SK-N-SH (cell line): ENCODE measurements at regions not wholly inside any gene's neighbourhood (a gene's known extent, or its start where the extent isn't known, plus 50 kb on each side); places are given as distances from the start of the nearest gene placed in this dataset.

ENCODE experiments used
- CTCF ChIP-seq: fragments of 200-600 bp; sonication (generic); IDR thresholded peaks from 2 replicates; pipeline ENCODE4 v1.6.1; 2017; ENCODE audit warnings: antibody characterized with exemption, mild to moderate bottlenecking, moderate library complexity
- EP300 ChIP-seq, 2 experiments: IDR thresholded peaks; 2 replicates each; pipeline versions ENCODE4 v1.4.0 to v1.6.1; 2012; ENCODE audit warnings: borderline replicate concordance in 1 of 2, low read depth in 1 of 2, low read length in 1 of 2
- EZH2phosphoT487 ChIP-seq: fragments of 200-600 bp; sonication (generic); IDR thresholded peaks from 2 replicates; pipeline ENCODE4 v1.6.1; 2017; ENCODE audit warnings: low read depth, mixed run types, mild to moderate bottlenecking, antibody characterized with exemption, moderate library complexity, borderline replicate concordance
- FOXM1 ChIP-seq: IDR thresholded peaks from 2 replicates; pipeline ENCODE4 v1.4.0; 2012; ENCODE audit warnings: low read depth, mild to moderate bottlenecking
- GABPA ChIP-seq: IDR thresholded peaks from 2 replicates; pipeline ENCODE4 v1.4.0; 2012; ENCODE audit warnings: low read depth, mild to moderate bottlenecking
- MEF2A ChIP-seq: IDR thresholded peaks from 2 replicates; pipeline ENCODE4 v1.4.0; 2012; ENCODE audit warnings: low read depth, borderline replicate concordance
- POLR2AphosphoS5 ChIP-seq: IDR thresholded peaks from 2 replicates; pipeline ENCODE4 v1.6.1; 2012; ENCODE audit warnings: low read depth, low read length
- RCOR1 ChIP-seq: fragments of 150-350 bp; IDR thresholded peaks from 2 replicates; pipeline ENCODE4 v1.6.1; 2017; ENCODE audit warnings: antibody characterized with exemption, low read length
- RFX5 ChIP-seq: IDR thresholded peaks from 2 replicates; pipeline ENCODE4 v1.6.1; 2012; ENCODE audit warnings: mild to moderate bottlenecking, improper control_type of control experiment, low read length
- TAF1 ChIP-seq: IDR thresholded peaks from 2 replicates; pipeline ENCODE4 v1.6.1; 2012; ENCODE audit warnings: low read depth, mild to moderate bottlenecking, low read length, moderate library complexity, borderline replicate concordance
- TCF12 ChIP-seq: IDR thresholded peaks from 2 replicates; pipeline ENCODE4 v1.4.0; 2012
- TF ChIP-seq, protein P1 (sequence below): fragments of 150-350 bp; IDR thresholded peaks from 2 replicates; pipeline ENCODE4 v1.6.1; 2017; ENCODE audit warnings: antibody characterized with exemption, low read length, low read depth, borderline replicate concordance

- TF ChIP-seq, protein P1, sequence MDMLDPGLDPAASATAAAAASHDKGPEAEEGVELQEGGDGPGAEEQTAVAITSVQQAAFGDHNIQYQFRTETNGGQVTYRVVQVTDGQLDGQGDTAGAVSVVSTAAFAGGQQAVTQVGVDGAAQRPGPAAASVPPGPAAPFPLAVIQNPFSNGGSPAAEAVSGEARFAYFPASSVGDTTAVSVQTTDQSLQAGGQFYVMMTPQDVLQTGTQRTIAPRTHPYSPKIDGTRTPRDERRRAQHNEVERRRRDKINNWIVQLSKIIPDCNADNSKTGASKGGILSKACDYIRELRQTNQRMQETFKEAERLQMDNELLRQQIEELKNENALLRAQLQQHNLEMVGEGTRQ = no peak
- TF ChIP-seq CTCF (no peak), POLR2AphosphoS5 (no peak), GABPA (no peak), EZH2phosphoT487 (no peak), MEF2A (no peak), EP300 (IDR thresholded peaks at IDR 0.05; ENCODE audit: borderline replicate concordance in 1 of 2, low read depth in 1 of 2, low read length in 1 of 2) (no peak), RFX5 (no peak), RCOR1 (no peak), TCF12 (no peak), FOXM1 (no peak), TAF1 (no peak)
Observed at GRCh38 chr3:148607491-148607890, 90.2 kb upstream of the AGTR1 start.
